ENCODE measurements at regions not wholly inside any gene's neighbourhood (a gene's known extent, or its start where the extent isn't known, plus 50 kb on each side); places are given as distances from the start of the nearest gene placed in this dataset.

GRCh38 chr10:94052281-94052680 lies 58.5 kb downstream of the PLCE1 start:
- TF ChIP-seq, protein P1, sequence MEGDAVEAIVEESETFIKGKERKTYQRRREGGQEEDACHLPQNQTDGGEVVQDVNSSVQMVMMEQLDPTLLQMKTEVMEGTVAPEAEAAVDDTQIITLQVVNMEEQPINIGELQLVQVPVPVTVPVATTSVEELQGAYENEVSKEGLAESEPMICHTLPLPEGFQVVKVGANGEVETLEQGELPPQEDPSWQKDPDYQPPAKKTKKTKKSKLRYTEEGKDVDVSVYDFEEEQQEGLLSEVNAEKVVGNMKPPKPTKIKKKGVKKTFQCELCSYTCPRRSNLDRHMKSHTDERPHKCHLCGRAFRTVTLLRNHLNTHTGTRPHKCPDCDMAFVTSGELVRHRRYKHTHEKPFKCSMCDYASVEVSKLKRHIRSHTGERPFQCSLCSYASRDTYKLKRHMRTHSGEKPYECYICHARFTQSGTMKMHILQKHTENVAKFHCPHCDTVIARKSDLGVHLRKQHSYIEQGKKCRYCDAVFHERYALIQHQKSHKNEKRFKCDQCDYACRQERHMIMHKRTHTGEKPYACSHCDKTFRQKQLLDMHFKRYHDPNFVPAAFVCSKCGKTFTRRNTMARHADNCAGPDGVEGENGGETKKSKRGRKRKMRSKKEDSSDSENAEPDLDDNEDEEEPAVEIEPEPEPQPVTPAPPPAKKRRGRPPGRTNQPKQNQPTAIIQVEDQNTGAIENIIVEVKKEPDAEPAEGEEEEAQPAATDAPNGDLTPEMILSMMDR (IDR thresholded peaks at IDR 0.05): no peak
- no peak for TF ChIP-seq POLR2AphosphoS5 (IDR thresholded peaks at IDR 0.05; ENCODE audit: insufficient read depth in 1 of 2, low read depth in 1 of 2)

Data from vagina (tissue), 2 donors.